GM18909 (cell line): ENCODE measurements at regions not wholly inside any gene's neighbourhood (a gene's known extent, or its start where the extent isn't known, plus 50 kb on each side); places are given as distances from the start of the nearest gene placed in this dataset.

Source experiments
- ATAC-seq: cut with Tn5 transposase; IDR thresholded peaks from one replicate; pipeline ENCODE4 v1.9.1; 2021; ENCODE audit warnings: mild to moderate bottlenecking; ENCODE audit not compliant: unreplicated experiment, poor library complexity

DNA sequence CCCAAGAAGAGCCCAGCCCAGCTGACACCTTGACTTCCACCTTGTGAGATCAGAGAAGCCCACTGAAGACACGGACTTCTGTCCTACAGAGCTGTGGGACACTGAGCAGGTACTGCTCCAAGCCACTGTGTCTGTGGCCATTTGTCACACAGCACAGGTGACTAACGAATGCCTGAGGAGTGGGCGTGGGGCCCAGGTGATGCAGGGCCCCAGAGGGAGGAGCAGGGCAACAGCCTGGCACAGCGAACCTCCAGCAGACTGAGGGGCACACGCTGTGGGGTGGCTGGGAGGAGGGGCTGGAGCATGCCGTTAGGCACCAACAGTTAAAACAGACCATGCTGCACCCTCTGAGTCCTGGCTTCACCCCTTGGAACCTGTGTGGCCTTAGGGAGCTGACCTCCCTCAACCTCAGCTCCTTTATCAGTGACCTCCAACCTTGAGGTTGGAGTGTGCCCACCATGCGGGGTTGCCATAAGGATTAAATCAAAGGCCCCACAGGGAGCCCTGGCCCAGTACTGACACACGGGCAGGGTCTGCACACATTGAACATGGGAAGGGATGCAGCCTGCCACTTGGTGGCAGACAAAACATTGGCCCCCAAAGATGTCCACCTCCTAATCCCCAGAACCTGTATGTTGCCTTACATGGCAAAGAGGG is 119.9 kb upstream of the CST7 start:
- no peak for ATAC-seq

DNA sequence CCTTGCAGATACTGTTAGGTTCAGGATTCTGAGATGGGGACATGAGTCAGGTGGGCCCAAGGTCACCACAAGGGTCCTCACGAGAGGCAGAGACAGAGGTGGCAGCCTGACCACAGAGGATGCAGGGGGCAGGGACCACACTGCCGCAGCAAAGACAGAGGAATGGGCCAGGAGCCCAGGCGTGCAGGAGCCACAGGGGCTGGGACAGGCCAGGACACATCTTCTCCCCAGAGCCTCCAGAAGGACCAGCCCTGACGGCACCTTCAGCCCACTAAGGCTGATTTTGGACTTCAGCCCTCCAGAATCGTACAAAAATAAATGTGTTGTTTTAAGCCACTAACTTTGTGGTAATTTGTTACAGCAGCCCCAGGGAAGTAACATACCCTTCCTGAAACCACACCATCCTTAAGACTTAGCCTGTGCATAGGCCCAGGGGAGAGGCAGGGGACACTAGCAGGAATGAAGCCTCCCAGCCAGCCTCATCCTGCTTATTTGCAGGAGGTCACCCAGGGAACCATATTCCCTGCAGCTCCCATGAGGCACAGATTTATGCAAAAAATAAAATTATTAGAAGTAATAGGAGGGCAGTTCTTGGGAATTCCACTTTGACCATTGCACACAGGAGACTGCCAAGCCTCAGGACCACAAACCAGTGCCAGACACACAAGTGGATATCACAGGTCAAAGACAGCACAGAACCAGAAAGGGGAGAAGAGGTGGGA is 119.3 kb upstream of the CST7 start:
- no peak for ATAC-seq

DNA sequence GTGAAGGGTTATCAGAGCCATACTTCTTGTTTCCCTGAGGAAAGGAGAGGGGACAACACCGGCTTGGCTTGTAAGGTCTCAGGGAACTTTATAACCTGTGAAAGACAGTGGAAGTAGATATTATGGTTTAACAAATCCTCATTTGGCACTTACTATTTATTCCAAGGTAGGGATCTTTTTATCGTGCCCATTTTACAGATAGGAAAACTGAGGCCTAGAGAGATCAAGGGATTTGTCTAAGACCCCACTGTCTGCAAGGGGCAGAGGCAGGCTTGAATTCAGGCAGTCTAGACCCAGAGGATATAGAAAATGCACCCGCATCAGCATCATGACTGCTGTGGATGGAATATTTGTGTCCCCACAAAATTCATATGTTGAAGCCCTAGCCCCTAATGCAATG is 118.4 kb upstream of the CST7 start:
- no peak for ATAC-seq

DNA sequence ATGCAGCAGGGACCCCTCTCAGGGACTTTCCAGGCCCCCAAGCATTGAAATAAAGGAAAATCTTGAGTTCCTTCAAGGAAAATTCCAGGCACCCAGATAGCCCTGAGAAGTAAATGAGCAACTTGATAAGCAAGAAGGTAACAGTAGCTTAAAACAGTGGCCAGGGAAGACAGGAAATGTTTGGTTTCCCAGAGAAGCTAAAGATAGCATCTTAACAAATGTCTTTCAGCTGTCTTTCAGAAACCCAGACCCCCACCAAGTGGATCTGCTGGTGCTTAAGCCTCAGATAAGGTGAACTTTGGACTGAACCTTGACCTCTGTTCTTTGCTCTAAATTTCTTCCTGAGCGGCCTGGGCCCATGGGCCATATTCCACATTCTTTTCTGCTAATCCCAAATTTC is 117.8 kb upstream of the CST7 start:
- no peak for ATAC-seq

DNA sequence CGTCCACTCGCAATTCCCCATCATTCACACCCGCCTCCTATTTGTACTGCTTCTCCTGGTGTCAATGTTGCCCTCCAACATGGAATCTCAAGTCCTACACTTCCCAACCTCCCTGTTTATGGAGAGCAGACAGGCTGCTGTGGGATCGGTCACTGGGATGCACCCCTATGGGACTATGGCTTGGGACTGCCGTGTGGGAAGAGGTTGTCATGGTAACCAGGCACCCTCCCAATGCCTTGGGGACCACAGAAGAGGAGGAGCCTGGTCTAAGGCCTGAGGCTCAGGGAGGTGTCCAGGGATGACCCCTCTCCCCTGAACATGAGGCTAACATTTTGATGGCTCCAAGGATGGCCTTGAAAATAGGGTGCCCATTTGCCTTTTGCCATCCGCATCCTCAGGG is 116.6 kb upstream of the CST7 start:
- no peak for ATAC-seq

DNA sequence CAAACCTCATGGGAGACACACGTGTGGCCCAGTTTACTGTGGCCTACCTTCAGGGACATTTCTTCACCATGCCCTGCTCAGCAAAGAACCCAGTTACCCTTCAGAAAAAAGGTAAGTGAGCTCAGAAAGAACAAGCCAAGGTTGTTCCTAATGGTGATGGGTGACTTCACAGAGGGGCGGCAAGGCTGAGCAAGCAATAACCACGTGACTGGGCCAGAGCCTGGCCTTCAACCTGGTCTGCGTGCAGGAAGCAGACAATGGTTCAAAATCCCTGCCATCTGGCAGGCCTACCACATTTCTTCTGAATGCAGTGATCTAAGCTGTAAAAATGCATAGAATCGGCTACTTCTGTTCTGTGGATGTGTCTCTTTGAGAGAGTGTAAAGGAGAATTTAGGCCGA is 115.5 kb upstream of the CST7 start:
- ATAC-seq: no peak

DNA sequence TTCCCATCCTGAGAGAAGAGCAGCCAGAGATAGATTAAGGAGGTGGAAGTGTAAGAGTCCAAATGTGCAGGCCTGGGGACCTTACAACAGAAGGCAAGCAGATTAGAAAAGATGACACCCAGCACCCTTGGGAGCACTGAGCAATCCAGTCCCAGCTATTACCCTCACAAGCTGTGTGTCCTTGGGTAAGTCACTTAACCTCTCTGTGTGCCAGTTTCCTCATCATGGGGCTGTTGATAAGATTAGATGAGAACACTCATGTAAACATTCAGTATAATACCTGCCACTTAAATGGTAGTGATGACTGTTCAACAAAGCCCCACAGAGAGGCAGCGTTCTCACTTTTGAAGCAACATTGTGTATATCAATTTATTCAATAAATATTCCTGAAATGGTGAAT is 114.8 kb upstream of the CST7 start:
- no peak for ATAC-seq

DNA sequence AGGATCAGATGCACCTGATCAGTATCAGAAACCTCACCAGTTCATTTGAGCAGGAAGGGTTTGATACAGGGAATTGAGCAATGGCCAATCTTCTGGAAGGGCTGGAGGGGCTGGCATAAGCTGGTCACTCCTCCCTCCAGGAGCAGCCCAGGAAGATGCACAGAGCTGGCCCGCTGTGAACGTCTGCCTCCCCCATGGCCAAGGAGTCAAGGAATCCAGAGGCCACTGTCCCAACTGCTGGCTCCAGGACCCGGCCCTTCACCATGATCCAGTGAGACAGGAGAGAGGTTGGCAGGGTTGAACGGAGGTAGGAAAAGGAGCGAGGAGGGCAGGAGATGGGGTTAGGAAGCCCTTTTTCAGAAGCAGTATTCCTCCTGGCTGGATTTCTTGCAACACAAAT is 113.9 kb upstream of the CST7 start:
- no peak for ATAC-seq

DNA sequence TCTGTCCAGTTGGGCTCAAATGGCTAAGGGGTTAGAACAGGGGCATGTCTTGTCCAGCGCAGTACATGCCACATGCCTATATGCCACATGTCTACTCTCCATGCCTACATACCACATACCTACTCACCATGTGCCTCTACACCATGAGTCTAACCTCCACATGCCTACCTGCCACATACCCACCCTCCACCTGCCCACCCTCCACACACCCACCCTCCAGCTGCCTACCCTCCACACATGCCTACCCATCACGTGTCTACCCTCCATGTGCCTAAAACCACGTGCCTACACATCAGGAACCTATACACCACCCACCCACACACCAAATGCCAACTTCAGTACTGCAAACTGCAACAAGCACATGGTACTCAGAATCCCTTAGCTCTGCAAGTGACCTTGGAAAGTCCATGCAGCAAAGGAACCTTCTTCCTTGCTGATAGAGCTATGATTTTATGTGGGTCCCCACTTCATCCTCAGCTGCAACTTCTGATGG is 113.0 kb upstream of the CST7 start:
- ATAC-seq: no peak

DNA sequence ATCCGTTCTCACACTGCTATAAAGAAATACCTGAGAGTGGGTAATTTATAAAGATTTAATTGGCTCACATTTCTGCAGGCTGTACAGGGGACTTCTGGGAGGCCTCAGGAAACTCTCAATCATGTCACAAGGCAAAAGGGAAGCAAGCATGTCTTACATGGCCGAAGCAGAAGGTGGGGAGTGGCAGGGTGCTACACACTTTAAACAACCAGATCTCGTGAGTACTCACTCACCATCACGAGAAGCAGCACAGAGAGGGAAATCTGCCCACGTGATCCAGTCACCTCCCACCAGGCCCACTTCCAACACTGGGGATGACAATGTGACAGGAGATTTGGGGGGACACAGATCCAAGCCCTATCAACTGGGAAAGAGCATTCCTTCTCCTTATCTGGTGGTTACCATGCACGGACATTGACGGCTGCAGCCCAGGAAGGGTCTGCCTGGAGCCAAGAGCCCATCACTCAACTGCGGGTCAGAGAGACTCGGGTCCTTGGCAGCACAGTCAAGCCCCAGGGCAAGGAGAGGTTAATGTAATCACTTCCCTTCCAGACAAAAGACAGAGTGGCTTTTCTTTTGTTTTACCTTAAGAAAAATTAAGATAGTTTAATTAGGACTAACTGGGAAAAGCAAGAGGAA is 112.3 kb upstream of the CST7 start:
- no peak for ATAC-seq

DNA sequence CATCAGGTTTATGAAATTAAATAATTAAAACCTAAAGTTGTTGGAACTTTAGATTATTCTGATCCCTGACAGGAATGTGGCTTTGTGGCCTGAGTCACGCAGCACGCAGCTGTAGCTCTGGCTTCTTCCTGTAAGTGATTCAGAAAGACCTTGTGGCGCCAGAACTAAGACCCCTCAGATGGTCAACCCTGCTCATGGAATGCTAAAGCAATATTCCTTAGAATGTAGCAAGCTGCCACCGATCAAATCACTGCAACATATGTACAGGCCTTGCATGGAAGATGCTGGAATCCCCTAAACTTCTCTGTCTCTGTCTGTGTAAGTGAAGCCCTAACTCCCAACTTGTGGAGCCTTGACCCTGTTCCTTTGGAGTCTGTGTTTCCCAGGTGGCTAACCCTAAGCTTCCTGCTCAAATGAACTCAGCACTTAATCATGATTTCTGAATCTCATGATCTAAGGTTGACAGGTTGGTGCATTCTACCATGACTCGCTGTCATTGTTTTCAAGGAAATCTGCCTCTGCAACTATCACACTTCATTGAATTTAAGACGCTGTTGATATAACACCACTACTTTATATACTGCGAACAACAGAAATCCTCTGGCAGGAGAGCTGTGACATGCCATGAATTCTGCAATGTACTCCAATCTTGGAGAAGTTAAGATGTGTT is 111.2 kb upstream of the CST7 start:
- no peak for ATAC-seq

DNA sequence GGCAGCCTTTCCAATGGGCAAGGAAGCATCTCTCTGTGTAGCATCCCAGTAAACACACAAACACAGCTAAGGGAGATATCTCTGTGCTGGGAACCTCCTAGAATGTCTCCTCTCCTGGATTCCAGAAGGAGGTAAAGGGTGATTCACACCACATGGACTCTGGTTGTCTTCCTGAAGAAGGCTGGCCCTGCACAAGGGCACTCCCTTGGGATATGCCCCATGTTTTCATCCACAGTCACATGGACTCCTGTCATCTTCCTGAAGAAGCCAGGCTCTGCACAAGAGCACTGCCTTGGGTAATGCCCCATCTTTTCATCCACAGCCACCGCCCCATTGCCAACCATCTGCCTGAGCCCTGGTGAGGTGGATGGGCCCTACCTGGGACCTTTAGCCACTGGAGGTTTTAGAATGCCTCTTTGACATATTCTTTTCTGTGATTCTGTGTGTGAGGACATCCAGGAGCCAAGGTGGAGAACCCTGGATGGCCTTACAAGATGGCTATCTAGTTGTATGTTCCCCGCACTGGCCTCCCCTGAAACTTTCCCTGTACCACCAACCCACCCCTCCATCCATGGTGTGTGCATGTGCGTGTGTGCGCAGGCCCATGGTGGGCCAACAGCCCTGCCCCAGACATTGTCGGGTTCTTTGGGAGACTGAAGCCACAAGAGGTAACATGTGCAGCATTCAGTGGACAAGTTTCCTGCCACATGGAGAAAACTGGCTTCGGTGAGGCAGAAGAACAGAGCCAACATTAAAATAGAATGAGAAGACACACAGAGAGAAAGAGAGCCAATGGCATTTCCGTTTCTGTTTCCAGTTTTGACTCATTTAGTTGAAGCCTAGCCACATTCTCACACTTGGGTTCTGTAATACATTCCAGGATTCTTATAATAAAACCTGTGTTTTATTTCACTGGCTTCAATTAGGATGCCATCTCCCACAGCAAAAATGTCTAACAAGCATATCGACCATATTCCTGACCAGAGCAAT is 110.2 kb upstream of the CST7 start:
- peak; percentile 24 for ATAC-seq

DNA sequence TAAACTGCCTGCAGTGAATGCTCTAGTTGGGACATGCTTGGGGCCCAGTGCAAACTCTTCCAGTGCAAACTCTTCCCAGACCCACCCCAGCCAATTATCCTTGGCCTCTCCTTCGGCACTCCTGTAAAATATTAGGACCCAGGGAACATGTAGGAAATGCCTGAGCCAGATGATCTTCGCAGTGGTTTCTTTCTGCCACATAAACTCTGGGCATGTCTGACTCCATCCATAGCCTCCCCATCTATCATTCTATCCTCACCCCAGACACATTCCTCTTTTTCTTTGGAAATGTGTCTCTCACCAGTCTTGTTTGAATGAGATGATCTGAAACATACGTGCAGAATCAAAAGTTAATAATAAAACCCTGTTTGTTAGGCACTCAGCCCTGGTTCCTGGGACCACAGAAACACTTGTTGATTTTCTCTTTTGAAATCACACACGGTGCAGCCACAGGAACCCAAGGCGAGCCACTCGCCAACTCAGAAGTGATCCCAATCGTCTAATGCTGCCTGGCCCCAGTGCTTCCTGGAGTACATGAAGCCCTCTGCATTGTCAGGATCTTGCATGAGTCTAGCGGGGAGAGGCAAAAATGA is 108.9 kb upstream of the CST7 start:
- peak; percentile 23 for ATAC-seq

DNA sequence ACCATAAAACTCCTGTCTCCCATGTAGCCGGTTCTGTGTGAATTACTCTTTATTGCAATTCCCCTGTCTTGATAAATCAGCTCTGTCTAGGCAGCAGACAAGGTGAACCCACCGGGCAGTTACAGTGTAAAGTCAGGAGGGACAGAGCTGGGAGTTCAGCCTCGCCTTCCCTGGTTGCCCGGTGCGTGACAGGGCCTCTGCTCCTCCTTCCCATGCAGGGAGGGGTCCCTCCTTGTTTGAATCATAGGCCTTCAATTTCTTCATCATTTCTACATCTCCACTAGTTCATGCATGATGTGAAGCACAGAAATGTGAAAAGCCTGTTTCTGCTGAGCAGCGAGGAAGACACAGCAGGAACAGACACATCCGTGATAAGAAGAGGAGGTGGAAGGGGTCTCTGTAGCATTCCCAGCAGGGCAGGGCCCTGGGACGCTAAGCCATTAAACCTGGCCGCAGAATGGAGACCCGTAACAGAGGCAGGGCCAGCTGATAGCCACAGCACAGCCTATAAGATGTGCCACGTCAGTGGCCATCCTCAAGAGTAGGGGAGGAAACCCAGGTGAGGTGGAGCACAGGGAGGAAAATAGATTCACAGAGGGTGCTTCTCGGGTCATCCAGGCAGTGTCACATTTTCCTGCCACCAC is 106.7 kb upstream of the CST7 start:
- ATAC-seq: no peak

DNA sequence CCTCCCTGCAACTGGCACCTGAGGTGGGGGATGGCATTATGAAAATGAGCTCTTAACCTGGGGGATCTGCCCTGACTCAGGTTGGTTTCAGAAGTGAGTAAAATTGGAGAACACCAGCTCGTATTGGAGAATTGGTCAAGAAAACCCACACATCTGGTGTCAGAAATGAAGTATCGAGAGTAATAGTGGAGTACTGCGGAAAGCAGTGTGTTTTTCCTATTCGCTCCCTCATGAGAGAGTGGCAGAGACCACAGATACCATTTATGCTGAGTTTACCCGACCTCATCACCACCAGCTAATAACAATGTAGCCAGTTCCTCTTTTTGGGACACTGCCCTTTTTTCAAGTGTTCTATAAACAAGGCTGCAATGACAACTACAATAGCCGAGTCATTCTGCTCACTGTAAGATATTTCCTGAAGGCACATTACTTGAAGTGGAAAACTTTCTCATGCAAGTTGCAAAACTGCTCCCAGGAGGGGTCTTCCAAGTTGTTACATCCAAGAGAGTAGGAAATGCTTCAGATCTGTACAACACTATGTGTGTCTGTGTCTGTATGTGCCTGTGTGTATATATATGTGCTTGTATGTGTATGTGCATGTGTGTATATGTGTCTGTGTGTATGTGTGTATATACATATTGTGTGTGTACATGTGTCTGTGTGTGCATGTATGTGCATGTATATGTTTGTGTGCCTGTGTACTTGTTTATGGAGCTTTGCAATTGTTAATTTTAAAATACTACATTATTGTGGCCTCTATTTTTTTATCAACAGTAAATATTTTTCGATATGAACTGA is 106.0 kb upstream of the CST7 start:
- peak; percentile 91 for ATAC-seq

DNA sequence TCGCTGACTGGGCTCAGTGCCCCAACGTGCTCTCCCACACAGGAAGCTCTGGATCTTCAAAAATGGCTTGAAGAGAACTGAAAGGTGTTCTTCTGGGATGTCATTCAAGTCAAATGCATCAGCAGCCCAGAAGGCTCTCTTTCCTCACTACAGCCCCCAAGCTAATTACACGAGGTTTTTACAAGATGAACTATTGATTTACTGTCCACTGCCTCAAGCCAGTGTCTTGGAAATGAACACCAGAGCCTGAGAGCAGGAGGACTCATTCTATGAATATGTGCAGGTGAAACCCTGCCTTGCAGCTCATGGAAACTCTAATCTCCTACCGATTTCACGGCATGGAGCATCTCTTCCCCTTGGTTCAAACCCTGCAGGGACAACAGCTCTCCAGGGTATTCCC is 98.9 kb upstream of the CST7 start:
- ATAC-seq: no peak

DNA sequence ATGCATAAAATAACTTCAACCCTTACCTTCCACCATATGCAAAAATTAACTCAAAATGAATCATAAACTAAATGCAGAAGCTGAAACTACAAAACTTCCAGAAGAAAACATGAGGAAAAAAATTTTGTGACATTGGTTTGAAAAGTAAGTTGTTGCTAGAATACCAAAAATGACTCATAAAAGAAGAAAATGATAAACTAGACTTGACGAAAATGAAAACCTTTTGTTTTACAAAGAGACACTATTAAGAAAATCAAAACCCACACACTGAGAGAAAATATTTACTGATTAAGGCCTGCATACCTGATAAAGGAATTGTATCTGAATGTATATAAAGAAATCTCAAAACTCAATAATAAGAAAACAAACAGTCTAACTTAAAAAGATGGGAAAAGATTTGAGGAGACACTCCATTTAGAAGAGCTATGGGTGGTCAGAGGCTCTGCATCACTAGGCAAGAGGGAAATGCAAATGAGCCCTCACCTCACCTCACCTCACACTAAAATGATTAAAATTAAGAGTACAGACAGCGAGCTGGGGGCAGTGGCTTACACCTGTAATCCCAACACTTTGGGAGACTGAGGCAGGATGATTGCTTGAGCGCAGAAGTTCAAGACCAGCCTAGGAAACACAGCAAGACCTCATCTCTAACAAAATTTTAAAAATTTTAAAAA is 97.6 kb upstream of the CST7 start:
- no peak for ATAC-seq

DNA sequence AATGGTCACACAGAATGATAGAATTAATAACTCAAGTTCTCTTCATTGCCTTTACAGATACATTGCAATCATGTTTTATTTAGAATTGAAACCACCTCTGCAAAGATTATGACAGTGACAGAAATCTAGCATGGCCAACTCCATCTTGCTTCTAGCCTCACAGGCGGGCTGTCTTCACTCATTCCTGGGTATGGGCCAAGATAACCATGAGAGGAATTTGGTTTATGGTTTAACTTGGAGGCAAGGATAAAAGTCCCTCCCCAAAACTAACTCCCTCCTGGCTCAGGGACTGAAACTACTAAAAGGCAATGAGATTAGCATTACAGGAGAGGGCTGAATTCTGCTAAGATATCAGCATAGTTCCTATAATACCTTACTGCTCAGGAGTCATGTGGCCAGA is 95.2 kb upstream of the CST7 start:
- ATAC-seq: no peak
